ENCODE measurements at regions not wholly inside any gene's neighbourhood (a gene's known extent, or its start where the extent isn't known, plus 50 kb on each side); places are given as distances from the start of the nearest gene placed in this dataset.
A peak's percentile ranks its signal among the peaks of the same experiment; 100 is the strongest.

- POLR2A ChIA-PET = no interaction called here
- H3K4me3 ChIP-seq = no peak overlapping the region
- H2AFZ ChIP-seq (ENCODE audit: low read depth, low read length) = no peak overlapping the region
- intact Hi-C loops (cut with micrococcal nuclease) = no loop called here
- H3K79me2 ChIP-seq (ENCODE audit: control insufficient read depth, insufficient read depth, low read length) = no peaks in the 10 kb centered on the region
- no peak overlapping the region for H3K9ac ChIP-seq (ENCODE audit: insufficient read depth in 1 of 2, low read depth in 2 of 2, low read length in 2 of 2)
- in situ Hi-C loops (cut with MboI) = no loop called here
- H3K27me3 ChIP-seq (ENCODE audit: control insufficient read depth in 2 of 2, insufficient read depth in 2 of 2, low read length in 2 of 2) = no peaks in the 10 kb centered on the region
- FAIRE-seq (no peak), ATAC-seq (no peak), DNase-seq (ENCODE audit: extremely low read depth in 1 of 4, low spot score in 3 of 4) (no peak)
- no peaks in the 10 kb centered on the region for H4K20me1 ChIP-seq (replicated peaks; ENCODE audit: control insufficient read depth, insufficient read depth, low read length)
- no peak overlapping the region for H3K27ac ChIP-seq (ENCODE audit: extremely low read depth, low read depth, low read length)
- no peaks in the 10 kb centered on the region for H3K9me3 ChIP-seq (replicated peaks; ENCODE audit: control insufficient read depth, insufficient read depth, low read depth, low read length)
- BruUV-seq (replicated peaks) = no TSS peak
- WGBS (ENCODE audit: insufficient coverage, low coverage, missing lambda C conversion rate) = 60% methylated on average over 1 of the region's 1 CpG
- no peak overlapping the region for H3K4me2 ChIP-seq (ENCODE audit: insufficient read depth, low read length)
- CTCF ChIA-PET (ENCODE audit: low intra/inter-chr PET ratio) = no interaction called here
- H3K36me3 ChIP-seq (ENCODE audit: control insufficient read depth, insufficient read depth, low read length) = no peaks in the 10 kb centered on the region
- no peak for TF ChIP-seq NCOA1 (IDR thresholded peaks at IDR 0.05; ENCODE audit: low read depth)
- TF ChIP-seq ZNF316 (IDR thresholded peaks at IDR 0.05) = peak; percentile 68
- TF ChIP-seq C11orf30 (IDR thresholded peaks at IDR 0.05; ENCODE audit: low read depth) = peak; percentile 51
- no peaks in the 10 kb centered on the region for H3K9me1 ChIP-seq (ENCODE audit: control insufficient read depth, insufficient read depth, low read length)
- H3K4me1 ChIP-seq (replicated peaks in 1 of 2; ENCODE audit: control insufficient read depth in 2 of 2, insufficient read depth in 2 of 2, low read length in 2 of 2) = peaks cover 6% of the 10 kb centered on the region in 2 experiments; a peak in 3 of 5 replicates
Measured at GRCh38 chr4:128548381-128548780, 260.8 kb upstream of the PGRMC2 start.

- intact Hi-C loops (cut with micrococcal nuclease) (no loop called here), in situ Hi-C loops (cut with MboI) (no loop called here)
- DNase-seq (ENCODE audit: extremely low read depth in 1 of 4, low spot score in 3 of 4) (no peak), FAIRE-seq (no peak), ATAC-seq (no peak)
- CTCF ChIA-PET (ENCODE audit: low intra/inter-chr PET ratio) = no interaction called here
- Histone ChIP-seq H3K4me2 (ENCODE audit: insufficient read depth, low read length) (no peak overlapping the region), H4K20me1 (replicated peaks; ENCODE audit: control insufficient read depth, insufficient read depth, low read length) (no peaks in the 10 kb centered on the region), H3K9me1 (ENCODE audit: control insufficient read depth, insufficient read depth, low read length) (no peaks in the 10 kb centered on the region), H3K4me3 (no peak overlapping the region), H3K9ac (ENCODE audit: insufficient read depth in 1 of 2, low read depth in 2 of 2, low read length in 2 of 2) (no peak overlapping the region), H3K27me3 (ENCODE audit: control insufficient read depth in 2 of 2, insufficient read depth in 2 of 2, low read length in 2 of 2) (no peaks in the 10 kb centered on the region), H3K36me3 (ENCODE audit: control insufficient read depth, insufficient read depth, low read length) (no peaks in the 10 kb centered on the region), H3K79me2 (ENCODE audit: control insufficient read depth, insufficient read depth, low read length) (no peaks in the 10 kb centered on the region), H3K27ac (ENCODE audit: extremely low read depth, low read depth, low read length) (no peak overlapping the region), H3K4me1 (replicated peaks in 1 of 2; ENCODE audit: control insufficient read depth in 2 of 2, insufficient read depth in 2 of 2, low read length in 2 of 2) (peaks cover 0 to 6% of the 10 kb centered on the region in 2 experiments; a peak in 3 of 5 replicates), H3K9me3 (replicated peaks; ENCODE audit: control insufficient read depth, insufficient read depth, low read depth, low read length) (no peaks in the 10 kb centered on the region), H2AFZ (ENCODE audit: low read depth, low read length) (peak overlapping the region; percentile 0; the same call in 1 of the 2 replicates)
- 51% methylated on average over 5 of the region's 5 CpGs for WGBS (ENCODE audit: insufficient coverage, low coverage, missing lambda C conversion rate)
- no TSS peak for BruUV-seq (replicated peaks)
- POLR2A ChIA-PET = no interaction called here
- TF ChIP-seq BMI1 (IDR thresholded peaks at IDR 0.05; ENCODE audit: low read length) (no peak), ZBTB49 (CRISPR knock-in tag; IDR thresholded peaks at IDR 0.05; ENCODE audit: borderline replicate concordance) (no peak), KLF16 (IDR thresholded peaks at IDR 0.05) (no peak), CREB1 (IDR thresholded peaks at IDR 0.05) (no peak), CREB1 (CRISPR knock-in tag; IDR thresholded peaks at IDR 0.05) (no peak), ZNF655 (CRISPR knock-in tag; IDR thresholded peaks at IDR 0.05) (no peak), ESRRB (CRISPR knock-in tag; IDR thresholded peaks at IDR 0.05; ENCODE audit: borderline replicate concordance) (no peak), RBFOX2 (IDR thresholded peaks at IDR 0.05; ENCODE audit: low read depth, low read length) (no peak), HIVEP1 (CRISPR knock-in tag; IDR thresholded peaks at IDR 0.05) (no peak), U2AF1 (optimal IDR thresholded peaks at IDR 0.05; ENCODE audit: low read depth, low read length) (no peak), NUFIP1 (IDR thresholded peaks at IDR 0.05; ENCODE audit: partially characterized antibody) (no peak)
Measured at GRCh38 chr4:128544272-128544671, 256.7 kb upstream of the PGRMC2 start.
